HG03575 (cell line): ENCODE measurements at regions not wholly inside any gene's neighbourhood (a gene's known extent, or its start where the extent isn't known, plus 50 kb on each side); places are given as distances from the start of the nearest gene placed in this dataset.

ENCODE experiments used
- ATAC-seq: cut with Tn5 transposase; IDR thresholded peaks from one replicate; pipeline ENCODE4 v1.9.1; 2021; ENCODE audit not compliant: unreplicated experiment, insufficient number of reproducible peaks, low FRiP score; ENCODE audit errors: extremely low read depth

DNA sequence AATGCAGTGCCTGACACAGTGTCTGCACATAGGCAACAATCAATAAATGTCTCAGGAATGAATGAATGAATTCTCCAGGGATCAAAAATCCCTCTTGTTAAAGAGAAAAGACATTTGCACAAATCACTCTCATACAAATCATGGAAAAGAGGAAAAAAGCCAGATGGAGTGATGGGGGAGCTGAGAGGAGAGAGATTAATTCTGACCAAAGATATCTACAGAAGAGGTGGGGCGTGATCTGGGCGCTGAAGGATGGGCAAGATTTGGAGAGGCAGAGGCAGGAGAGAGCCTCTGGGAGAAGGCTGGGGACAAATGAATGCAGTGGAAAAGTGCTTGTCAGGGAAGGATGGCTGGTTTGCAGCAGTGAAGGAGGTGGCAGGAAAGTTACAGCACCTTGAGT is 142.9 kb upstream of the BACH2 start:
- ATAC-seq = no peak

DNA sequence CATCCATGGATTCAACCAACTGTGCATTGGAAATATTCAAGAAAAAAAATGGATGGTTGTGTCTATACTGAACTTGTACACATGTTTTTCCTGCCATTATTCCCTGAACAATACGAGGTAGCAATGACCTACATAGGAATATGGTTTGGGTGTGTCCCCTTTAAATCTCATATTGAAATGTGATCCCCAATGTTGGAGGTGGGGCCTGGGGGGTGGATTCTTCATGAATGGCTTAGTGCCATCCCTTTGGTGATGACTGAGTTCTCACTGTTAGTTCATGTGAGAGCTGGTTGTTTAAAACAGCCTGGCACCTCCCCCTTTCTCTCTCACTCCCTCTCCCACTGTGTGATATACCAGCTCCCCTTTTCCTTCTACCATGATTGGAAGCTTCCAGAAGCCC is 139.8 kb upstream of the BACH2 start:
- ATAC-seq = no peak

DNA sequence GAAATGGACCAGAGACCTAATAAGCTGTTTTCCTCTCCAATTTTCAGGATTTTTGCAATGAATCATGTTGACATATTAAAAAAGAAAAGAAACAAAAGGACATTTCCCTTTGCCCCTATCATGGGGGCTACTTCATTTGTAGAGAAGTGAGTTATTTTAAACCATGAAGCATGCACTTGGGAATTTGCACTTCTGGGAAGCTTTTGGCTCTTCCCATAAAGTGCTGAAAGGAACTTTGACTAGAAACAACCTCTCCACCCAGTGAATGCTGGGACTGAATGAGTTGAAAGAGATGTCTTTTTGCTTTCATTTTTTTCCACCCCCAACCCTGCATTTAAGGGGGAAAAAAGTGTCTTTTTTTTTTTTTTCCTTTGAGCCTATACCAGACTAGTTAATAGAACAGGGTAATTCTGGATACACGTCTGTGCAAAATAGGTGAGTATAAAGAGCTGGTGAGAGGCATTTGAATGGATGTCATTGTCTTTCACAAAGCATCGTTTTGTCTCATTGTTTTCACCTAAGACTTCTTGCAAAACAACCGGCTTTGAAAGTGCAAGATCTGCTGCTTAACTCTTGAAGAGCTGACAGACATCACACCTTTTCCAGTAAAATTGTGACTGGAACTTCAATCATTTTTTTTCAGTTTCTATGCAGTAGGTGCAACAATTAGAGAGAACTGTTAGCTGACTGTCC is 138.7 kb upstream of the BACH2 start:
- ATAC-seq = no peak

DNA sequence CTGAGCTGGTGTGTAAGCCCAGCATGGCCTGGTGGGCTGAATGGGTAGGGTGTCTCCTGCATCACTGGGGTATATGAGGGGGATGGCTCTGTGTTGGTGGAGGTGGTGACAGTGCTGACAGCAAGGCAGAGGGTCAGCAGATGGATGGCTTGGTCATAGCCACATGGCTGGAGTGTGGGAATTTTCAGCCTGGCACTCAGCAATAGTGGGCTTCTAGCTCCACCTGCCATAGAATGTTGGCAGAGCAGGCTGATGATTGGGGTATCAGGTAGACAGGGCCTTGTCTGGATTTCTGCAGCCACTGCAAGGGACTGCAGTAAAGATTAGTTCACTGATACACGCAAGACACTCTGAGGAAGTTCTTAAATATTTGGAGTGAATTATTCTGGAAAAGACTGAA is 137.5 kb upstream of the BACH2 start:
- no peak for ATAC-seq

DNA sequence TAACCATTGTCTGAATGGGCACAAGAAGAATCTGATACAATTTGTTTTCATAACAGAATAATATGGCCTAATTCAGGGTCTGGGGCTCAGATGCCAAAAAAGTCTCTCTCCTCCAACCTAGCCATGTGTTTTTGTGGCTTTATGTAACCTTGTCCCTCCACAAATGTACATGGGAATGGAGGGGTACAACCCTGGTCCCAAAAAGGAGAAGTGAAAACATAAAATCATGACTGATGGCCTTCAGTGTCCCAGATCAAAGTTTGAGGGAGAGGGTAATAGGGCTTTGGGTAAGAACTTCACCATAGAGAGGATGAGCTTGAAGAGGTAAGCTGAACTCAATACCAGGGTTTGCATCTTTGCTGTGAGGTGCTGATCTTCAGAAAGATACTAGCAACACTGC is 136.3 kb upstream of the BACH2 start:
- no peak for ATAC-seq

DNA sequence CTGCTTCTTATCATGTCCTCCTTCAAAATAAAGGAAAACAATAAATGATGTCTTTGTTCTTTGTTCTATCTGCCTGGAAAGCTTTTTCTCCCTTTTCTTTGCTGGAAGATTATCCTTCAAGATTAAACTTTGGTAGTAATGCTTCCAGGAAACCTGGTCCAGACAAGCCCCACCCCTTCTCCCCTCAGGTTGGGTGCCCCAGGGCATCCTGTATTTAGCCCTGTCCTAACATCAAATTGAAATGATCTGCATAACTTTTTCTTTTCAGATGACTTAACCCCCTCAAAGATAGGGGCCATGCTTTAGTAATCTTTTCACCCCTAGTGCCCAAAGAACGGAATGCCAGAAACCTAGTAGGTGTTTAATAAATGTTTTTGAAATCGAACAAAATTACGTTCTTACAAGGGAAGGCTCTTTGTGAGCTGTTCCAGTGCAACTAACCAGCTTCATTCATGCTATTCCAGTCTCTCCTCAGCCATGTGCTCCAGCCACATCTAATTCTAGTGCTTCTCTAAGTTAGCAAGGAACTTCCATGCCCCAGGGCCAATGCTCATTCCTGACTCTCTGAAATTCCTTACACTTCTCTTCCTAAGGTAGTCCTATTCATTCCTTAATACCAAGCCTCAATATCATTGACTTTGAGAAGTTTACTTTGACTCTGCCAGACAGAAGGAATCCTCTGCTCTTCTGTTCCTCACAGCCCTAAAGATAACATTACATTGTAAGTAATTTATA is 135.6 kb upstream of the BACH2 start:
- no peak for ATAC-seq

DNA sequence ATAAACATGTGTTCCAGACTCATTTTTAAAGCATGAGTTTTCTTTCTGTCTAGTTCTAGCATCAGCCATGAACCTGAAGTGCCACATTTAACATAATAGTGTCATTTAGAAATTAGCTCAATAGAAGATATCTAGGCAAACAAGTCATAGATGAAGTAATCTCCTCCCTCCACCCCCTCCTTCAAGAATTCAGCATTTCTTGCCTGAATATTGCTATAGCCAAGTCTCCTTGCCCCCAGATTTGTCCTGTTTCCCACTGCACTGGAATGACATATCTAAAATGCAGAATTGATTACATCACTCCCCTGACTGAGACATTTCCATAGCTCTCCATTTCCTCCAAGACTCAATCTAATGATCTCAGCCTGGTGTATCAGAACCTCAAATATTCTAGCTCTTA is 134.9 kb upstream of the BACH2 start:
- ATAC-seq = no peak

DNA sequence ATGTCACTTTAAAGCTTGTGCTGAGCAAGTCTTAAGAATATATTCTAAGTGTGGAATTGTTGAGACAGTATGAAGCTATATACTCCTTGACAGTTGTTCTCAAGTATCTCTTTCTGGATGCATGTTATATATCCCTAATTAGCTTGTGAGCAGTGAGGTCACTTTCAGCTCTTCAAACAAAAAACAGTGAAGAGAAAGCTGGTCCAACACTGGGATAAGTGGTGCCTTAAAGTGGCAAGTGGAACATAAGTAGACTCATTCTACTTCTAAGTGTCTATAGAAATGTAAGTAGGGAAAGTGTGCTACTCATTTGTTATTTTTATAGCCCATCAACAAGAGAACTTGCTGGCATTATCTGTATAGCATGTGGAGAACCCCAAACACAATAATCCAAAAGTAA is 133.1 kb upstream of the BACH2 start:
- no peak for ATAC-seq

DNA sequence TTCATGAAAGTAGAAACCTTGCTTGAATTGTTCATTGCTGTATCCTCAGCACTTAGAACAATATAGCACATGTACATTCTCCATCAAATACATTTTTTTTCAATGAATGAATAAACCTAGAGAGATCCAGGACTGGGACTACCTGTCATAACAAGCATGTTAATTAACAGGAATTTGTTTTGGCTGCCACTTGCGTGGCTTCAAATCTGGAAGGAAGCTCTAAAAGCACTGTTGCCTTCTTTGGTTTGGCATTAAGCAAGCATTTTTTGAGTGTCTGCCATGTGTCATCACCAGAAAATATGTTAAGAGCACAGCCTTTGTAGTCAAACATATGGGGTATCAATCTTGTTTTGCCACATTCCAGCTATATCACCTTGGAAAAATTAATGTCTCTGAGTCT is 131.9 kb upstream of the BACH2 start:
- ATAC-seq = no peak

DNA sequence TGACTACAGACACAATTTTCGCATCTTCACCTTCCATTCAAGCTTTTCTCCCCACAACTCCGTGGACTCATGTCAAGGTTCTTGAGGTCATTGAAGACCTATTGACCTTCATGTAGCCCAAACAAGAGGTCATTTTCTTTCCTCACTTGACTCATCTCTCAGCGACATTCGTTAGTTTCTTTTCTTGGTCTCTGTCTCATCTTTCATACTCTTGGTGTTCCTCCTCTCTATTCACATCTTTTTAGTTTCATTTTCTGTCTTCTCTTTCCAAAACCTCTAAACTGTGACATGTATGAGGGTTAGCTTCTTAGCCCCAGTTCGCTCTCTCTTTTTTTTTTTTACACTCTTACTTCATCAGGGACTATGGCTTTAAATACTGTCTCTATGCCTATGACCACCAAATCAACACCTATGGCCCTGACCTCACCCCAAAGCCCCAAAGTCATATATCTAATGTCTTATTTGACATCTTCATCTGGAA is 128.6 kb upstream of the BACH2 start:
- peak; percentile 97 for ATAC-seq

DNA sequence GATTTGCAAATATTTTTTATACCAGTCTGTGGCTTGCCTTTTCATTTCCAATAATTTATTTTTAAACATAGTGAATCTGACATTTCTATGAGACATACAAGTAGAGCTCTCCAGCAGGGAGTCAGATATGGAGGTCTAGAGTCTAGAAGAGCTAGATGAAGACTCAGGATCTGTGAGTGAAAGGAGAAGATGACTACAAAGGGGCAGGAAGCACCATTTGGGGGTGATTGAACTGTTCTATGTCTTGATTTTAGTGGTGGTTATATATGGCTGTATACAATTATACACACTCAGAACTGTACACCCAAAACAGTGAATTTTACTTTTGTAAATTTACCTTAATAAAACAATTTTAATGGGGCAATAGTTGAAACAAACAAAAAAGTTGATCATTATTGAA is 127.9 kb upstream of the BACH2 start:
- ATAC-seq = no peak

DNA sequence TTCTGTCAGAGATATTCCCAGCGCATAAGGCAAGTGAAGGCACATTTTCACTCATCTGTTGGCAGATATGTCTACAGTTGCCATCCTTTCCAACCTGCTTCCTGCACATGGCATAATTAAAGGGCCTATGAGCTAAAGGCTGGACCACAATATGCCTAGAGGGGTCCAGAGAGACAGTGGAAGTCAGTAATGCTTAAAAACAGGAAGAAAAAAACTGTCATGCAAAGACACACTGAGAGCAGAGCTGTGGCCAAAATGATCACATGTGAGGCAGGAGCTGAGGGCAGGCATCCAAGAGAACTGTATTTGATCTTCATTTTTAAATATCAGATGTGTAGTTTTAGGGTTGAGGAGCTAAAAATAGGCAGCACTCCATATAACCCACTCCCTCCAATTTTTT is 125.0 kb upstream of the BACH2 start:
- ATAC-seq = no peak

DNA sequence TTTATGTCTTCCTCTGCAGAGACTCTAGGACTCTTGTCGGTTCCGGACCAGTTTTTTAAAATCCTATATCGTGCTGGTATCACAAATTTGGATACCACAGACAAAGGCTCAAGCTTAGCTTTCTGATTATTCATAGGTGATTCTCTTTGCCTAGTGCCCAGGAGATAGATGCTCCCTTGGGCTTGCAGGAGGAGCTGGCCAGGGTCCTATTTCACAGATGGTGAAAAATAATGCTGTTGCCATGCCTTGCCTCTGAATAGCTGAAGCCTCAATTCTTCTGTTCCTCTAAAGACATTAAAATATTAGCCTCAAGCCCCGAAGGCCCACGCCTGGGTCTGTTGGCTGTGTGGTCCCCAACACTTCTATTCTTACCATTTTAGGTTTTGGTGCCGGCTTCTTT is 123.9 kb upstream of the BACH2 start:
- ATAC-seq = no peak

DNA sequence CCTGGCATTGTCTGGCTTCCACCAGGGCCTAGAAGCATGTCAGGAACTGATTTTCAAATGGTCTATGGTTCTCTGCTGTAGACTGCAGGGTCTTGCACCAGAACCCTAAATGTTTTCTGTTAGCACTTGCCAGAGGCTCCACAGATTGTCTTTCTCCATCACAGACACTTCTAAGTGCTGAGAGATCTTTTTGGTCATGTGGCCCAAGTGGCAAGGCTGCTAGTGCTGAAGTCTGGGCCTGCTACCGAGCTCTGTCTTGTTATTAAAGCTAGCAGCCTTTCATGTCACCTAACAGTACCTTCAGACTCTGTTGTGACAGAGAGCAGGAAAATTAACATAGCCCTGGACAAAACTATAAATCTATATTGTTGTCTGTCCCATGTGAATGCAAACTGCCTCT is 120.7 kb upstream of the BACH2 start:
- ATAC-seq = no peak

DNA sequence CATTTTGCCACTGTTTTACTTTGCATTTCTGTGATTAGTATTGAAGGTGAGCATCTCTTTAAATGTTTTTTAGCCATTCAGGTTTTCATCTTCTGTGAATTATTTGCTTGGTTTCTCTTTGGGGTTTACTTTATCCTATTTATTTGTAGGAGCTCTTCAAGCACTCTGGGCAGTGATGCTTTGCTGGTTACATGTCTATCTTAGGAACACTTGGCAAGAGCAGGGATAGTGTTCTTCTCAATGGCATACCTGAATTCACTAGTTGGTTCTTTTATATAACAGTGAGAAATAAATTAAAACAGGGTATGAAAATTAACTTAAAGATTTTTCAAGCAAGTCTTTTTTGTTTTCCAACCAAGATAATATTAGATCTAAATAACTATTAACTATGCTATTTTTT is 119.7 kb upstream of the BACH2 start:
- ATAC-seq = no peak

DNA sequence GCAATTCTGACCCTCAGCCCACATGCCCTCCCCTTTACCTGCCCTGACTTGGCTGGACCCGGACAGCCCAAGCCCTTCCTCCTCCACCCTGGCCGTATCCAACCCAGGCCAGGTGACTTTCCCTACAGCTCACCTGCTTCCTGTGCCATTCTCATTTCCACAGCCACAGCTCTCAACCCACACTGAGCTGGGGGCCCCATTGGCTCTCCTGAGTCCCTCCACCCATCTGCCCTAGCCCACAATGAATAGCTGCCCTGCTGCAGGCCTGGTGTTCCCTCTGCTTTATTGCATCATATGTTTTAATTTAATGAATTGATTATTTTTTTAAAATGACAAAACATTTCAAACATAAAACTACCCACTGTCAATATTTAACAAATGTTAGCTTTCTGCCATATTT is 118.5 kb upstream of the BACH2 start:
- no peak for ATAC-seq

DNA sequence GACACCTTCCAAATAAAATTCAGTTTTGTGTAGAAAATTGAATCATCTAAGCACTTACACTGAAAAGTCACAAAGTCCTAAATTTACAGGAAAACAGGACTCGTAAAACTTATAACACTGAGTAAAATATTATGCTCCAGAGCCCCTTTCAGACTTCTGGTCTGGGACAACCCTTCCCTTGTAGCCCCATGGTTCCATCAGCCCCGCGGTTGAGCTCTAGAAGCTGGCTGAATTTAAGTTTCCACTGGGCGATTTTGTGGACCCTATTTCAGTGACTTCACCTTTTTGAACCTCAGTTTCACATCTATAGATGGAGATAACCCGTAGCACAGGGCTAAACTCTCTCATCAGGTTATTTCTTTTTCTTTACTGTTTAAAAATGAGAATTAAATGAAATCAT is 117.7 kb upstream of the BACH2 start:
- ATAC-seq = no peak

DNA sequence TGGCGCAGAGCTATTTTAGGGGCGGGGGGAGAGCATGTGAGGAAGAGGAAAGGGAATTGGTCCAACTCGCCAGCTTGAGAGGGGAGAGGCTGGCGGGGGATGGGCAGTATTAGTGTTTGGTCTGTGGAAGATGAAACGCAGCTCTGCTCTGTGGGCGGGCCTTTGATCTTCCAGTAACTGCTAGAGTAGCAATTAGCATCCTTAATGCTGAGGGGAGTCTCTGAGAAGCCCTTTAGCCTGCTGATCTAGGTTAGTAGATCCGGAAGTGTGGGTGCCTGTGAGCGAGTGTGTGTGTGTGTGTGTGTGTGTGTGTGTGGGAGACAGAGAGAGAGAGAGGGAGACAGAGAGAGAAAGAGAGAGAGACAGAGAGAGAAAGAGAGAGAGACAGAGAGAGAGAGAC is 117.2 kb upstream of the BACH2 start:
- ATAC-seq = no peak

DNA sequence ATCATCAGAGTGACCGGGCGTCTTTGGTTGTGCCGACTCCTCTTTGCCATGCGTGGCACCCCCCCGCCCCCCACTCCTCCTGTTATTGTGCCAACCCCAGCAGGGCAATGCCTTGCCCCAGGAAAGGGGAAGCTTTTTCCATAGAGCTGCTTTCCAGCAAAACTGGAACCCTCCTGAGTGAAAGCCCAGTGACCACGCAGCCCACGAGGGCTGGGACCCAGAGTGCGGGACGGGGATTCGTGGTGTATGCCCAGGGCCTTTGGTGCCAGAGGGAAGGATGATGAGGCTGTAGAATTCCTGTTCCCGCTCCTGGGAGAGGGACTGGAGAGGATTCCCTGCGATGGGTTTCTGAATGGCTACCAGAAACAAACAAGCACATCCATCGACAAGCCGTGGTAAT is 116.8 kb upstream of the BACH2 start:
- no peak for ATAC-seq

DNA sequence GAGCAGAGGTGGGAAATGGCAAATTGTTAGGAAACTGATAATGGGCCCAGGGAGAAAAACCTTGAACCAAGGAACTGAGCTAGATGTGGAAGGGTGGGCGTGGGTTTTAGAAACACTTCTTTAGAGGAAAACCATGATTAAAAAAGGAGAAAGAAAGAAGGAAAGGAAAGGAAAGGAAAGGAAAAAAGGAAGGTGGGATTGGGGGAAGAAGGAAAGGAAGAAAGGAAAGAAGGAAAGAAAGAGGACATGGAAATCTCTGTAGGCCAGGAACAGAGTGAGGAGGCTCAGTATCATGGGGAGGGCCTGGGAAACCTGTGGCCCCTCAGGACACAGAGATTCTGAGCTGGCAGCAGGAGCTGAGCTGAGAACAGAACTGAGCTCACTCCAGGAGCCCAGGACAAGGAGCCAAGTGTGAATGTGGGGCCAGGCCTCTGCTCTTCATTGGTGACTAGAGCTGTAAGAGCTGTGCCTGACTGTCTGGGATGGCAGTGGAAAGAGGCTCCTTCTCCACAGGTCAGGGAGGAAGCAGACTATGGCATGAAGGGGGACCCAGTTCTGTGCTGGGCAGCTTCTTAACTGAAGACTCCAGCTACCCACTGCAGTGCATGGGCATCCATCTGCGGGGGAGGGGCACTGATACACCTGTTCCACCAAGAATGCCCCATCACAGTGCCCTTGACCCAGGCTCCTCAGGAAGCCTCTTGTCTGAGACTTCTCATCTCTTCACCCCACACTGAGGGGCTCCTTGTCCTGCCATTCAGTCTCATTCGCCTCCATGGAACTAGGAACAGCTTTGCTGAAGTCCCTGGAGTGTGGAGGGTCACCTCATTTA is 116.1 kb upstream of the BACH2 start:
- ATAC-seq = no peak
